ENCODE measurements at regions not wholly inside any gene's neighbourhood (a gene's known extent, or its start where the extent isn't known, plus 50 kb on each side); places are given as distances from the start of the nearest gene placed in this dataset.
"Not testable (repeated sequence)": the region's sequence is repeated elsewhere in the genome, so short reads cannot be mapped to it uniquely, and the experiment has no call there.

DNA sequence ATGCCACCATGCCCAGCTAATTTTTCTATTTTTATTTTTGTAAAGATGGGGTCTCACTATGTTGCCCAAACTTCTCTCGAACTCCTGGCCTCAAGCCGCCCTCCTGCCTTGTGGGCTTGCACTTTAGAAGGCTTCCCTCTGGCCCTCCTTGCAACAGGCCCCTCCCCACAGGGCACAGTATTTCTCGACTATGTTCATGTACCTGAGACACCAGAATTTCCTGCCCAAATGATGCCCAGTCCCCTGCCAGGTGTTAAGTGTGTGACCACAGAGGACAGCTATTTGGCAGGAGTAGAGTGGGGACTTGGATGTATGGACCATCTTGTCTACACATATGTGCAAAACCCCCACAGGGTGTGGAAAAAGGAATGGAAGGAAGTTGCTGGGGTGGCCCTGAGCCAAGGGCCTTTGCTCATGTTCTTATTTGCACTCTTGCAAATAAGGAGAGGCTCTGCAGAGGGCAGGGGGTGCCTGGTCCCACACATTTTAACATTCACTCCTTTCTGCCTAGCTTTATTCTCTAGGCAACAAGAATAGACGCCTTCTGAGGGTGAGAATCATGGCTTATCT is 168.4 kb upstream of the PODXL start:
- no peak for DNase-seq

DNA sequence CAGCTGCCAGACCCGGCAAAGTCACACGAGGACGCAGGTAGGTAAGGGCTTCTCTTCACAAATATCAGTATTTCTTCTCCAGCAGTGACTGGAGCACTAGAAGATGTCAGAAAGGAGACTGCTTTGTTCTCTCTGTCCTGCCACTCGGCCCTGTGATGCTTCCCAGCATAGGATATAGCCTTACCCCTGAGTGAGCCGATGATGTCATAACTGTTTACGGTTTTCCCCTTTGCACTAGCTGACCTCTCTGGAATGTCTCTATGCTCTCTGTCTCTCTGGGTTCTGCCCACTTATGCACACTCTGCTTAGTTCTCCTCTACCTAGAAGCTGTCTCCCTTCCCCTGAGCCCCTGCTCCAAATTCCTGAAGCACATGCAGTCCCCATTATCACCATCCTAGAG is 167.5 kb upstream of the PODXL start:
- DNase-seq = no peak

DNA sequence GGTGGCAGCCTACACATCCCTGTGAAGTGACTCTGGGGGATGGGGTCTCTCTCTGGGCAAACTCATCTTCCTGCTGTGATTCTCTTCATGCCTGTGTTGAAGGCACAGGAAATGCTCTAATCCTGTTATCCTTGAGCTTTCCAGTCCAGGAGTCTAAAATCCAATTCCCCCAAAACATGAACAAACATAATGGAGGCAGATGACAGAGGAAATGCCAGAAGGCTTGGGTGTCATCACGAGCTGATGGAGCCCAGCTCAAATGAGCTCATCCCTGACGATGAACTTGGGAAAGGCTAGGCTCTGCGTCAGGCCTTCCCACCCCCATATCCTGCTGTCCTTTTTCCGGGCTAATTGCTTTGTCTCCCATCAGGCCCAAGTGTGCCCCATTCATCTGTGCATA is 165.9 kb upstream of the PODXL start:
- no peak for DNase-seq

DNA sequence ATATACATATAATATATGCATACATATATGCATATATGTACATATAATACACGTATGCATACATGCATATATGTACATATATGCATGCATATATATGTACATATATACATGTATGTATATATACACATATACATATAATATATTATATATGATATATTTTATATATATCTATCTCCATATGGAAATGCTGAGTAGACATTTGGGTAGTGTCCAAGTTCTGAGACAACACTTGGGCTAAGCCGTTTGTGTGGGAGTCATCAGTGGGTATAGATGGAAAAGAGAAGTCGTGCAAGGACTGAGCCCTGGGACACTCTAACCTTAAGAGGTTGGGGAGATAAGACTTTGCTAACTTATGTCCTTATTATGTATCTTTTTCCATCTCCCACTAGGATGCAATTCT is 165.2 kb upstream of the PODXL start:
- no peak for DNase-seq

DNA sequence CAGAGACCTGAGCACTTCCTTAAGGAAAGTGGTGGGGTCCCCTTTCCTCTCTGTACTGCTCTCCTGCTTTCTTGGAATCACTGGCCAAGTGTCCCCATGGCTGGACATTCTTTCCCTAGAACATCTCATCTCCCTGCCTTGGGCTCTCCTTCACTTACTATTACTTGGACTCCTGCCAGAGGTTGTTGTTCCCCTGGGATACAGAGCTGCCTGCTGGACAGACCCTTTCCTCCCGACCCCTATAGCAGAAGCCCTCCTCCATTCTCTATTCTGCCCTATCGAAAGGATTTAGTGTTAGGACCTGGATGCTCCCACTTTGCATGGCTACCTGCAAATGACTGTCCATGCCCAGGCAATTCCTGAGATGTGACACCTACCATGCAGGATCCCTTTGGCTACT is 164.3 kb upstream of the PODXL start:
- no peak for DNase-seq

- no peak for DNase-seq
Measured at GRCh38 chr7:131717181-131717580, 160.8 kb upstream of the PODXL start.

DNA sequence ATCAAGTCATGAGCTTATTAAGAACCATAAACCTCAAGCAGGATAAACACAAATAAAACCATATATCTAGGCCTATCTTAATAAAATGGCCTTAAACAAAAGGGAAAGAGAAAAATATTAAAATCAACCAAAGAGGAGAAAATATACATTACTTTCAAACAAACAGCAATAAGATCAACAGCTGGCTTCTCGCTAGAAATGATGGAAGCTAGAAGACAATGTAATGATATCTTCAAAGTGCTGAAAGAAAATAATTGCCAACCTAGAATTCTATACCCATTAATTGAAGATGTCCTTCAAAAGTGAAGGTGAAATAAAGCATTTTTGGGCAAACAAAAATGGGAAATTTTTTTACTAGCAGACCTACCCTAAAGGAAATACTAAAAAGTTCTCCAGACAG is 142.9 kb upstream of the PODXL start:
- no peak for DNase-seq

- peak; percentile 12 for DNase-seq
Measured at GRCh38 chr7:131692131-131692960, 135.9 kb upstream of the PODXL start.

DNA sequence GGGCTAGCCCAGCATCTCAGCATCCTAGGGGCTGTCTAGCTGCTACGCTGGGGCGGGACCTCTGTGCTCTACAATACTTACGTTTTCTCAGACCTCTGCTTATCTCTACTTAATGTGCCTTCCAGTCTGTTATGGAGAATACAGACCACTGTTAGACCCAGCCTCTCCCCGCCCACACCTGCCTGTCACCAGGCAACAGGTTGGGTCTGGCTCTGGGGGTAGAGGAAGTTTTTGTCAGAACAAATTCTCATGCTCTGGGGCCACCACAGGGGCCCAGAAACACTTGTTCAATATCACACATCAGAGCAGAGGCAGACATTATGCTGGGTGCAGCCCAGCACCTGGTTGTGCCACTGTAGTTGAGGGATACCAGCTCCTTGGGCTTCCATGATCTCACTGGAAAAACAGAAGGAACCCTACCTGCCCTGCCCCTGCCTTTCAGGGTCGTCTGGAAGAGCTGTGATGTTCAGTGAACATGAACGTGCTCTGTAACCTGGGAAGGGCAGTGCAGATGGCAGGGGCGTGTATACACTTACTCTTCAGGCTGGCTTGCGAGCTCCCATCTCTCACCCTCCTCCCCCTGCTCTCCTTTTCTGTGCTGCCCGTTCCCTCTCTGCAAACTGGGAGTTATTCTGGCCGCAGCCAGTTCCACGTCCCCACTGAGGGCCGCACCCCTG is 135.2 kb upstream of the PODXL start:
- no peak for DNase-seq

DNA sequence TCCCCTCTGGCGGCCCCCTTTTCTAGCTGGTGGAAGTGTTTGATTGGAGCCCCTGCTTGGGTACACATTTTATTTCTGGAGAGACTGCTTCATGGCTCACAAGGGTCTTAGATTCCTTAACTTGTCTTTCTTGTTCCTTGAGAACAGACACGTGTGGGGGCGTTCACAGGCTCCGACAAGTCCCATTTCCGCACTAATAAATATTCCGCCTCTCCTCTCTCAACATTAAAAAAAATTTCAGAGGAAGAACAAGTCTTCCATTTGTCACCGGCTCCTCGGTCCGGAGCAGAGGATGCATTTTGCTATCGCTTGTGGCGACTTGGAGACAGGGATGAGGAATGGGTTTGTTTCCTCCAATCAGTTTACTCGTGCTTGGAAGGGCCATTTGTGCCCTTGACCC is 134.0 kb upstream of the PODXL start:
- no peak for DNase-seq

GRCh38 chr7:131689662-131690234 is 133.3 kb upstream of the PODXL start:
- no peak for DNase-seq

DNA sequence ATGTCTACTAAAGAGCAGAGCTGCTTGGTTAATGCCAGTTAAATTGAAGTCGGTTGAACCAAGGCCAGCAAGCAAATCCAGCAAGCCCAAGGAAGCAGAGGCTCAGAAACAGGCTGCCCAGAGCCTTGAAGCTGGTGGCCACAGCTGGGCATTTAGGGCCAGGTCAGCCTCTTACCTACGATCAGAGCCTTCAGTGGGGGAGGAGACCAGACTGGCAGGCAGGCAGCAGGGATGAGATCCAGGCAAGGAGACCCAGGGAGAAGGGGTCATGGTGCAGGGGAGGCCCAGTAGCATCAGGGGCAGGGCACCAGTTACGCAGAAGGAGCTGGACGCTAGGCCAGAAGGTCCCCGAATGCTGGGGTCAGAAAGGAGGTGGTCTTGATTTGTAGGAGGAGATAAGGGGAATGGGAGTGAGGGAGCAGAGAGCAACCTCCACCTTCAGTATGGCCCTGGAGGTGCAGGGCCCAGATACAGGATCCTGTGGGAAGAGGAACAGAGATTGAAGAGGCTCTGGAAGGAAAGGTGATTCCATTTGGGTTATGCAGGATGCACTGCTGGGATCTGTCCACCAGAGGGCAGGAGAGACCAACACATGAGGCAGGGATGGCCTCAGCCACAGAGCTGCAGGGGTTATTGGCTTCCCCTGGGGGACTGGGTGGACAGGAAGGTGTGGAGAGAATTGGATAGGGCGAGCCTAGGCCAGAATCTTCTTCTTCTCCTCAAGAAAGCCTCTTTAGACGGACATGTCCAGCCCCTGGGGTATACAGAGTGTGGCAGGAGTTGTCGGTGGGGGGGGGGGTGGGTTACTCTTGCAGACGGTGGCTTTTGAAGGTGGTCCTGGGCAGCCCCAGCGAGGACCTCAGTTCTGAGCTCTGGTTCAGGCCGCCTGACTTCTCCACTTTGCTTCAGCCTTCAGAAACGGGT is 132.6 kb upstream of the PODXL start:
- peak; percentile 64 for DNase-seq

- no peak for DNase-seq
Measured at GRCh38 chr7:131687296-131687695, 130.9 kb upstream of the PODXL start.

DNA sequence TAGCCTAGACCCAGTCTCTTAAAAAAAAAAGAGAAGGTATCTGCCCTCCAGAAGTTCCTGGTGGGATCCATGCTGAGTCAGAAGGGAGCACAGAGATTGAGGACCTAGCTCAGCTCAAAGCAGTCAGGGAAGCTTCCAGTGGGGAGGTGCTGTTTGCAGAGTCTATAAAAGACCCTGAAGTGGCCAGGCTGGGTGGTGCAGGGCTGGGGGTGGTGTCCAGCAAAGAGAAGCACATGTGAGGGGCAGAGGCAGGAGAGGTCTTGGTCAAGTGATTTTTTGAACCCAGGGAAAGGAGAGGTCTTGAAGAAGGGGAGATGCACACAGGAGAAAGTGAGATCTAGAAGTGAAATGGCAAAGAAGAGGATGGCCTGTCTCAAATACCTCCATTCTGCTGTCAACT is 130.4 kb upstream of the PODXL start:
- no peak for DNase-seq

DNA sequence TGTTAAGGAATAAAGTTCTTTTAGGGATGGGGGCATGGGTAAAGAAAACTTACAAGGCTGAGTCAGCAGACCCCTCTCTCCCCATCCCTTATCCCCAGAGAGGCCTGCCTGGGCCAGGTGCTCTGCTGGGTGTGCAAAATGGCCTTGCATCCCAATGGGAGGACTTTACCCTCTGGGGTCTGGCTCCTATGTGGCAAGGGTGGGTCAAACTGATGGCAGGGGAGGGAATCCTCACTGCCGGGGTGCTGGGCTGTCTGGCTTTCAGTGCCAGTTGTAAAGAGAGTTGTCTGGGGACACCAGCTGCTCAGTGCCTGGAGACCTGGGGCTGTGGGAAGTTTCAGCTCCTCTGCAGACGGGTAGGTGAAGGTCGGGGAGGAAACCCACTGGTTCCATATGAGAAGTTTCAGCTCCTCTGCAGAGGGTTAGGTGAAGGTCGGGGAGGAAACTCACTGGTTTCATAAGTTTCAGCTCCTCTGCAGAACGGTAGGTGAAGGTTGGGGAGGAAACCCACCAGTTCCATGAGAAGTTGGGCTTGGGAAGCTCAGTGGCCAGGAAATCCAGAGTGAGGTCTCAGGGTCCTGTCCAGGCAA is 127.2 kb upstream of the PODXL start:
- DNase-seq = no peak

- DNase-seq = no peak
Measured at GRCh38 chr7:131681961-131682360, 125.5 kb upstream of the PODXL start.

DNA sequence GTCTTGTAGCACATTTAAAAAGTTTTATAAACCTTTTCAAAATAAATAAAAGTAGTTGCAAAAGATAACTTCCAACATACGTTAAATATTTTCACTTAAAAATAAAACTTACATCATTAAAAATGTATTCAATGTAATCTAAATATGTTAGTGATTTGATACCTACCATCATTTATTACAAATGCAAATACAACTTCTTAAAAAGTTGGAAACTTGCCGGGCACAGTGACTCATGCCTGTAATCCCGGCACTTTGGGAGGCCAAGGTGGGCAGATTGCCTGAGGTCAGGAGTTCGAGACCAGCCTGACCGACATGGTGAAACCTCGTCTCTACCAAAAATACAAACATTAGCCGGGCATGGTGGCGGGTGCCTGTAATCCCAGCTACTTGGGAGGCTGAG is 122.6 kb upstream of the PODXL start:
- DNase-seq = not testable (repeated sequence)

GRCh38 chr7:131676850-131677249 is 120.4 kb upstream of the PODXL start:
- DNase-seq = not testable (repeated sequence)

GRCh38 chr7:131674131-131674530 is 117.7 kb upstream of the PODXL start:
- DNase-seq = no peak

DNA sequence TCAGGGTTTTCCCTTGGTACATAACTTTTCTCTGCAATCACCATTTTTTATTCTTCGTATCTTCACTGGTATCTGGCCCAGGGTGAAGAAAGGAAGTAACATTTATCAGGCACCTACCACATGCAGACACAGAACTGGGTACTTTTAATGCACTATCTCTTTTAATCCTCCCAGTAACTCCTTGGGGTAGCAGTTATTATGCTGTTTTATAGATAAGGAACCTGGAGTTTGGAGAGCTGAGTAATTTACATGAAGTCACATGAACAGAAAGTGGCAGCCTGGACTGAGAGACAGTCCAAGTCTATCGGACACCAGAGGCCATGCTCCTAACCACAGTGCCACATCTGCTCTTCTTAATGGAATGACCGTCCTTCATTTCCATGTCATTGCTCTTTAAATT is 117.1 kb upstream of the PODXL start:
- no peak for DNase-seq

DNA sequence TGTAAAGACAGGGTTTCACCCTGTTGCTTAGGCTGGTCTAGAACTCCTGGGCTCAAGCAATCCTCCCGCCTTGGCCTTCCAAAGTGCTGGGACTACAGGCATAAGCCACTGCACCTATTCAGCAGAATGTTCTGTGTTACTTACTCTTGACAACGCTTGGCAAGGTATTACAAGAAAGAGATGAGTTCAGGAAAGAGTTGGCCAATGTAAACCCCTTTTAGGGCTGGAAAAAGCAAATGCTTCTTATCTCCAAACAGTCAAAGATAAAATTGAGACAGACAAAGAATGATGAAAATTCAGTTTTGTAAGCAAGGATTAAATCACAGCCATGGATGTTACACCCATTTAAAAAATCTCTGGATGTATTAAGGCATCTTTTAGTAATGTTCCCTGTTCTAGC is 114.0 kb upstream of the PODXL start:
- no peak for DNase-seq

DNA sequence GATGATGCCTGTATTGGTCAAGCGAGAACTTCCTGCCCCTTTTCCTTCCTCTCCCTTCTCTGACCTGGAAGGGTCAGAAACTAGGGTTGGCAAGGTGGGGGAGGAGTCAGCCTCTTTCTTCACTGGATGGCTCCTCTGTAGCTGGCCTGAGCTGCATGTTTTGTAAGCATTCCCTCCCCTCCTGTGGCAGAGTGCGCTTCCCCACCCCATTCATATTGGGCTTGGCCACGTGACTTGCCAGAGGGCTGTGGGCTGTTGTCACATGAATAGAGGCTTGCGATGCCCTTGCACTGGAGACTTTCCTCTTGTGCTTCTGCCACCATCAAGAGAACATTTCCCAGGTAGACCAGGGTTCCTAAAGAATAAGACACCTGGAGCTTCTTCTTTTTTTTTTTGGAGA is 111.3 kb upstream of the PODXL start:
- DNase-seq = no peak

Measured in hindlimb muscle (tissue), 1 donor.